GM21717 (cell line): ENCODE measurements at regions not wholly inside any gene's neighbourhood (a gene's known extent, or its start where the extent isn't known, plus 50 kb on each side); places are given as distances from the start of the nearest gene placed in this dataset.
"Not testable (repeated sequence)": the region's sequence is repeated elsewhere in the genome, so short reads cannot be mapped to it uniquely, and the experiment has no call there.

Source experiments
- ATAC-seq: cut with Tn5 transposase; IDR thresholded peaks from one replicate; pipeline ENCODE4 v1.9.1; 2021; ENCODE audit warnings: mild to moderate bottlenecking, moderate library complexity; ENCODE audit not compliant: unreplicated experiment

DNA sequence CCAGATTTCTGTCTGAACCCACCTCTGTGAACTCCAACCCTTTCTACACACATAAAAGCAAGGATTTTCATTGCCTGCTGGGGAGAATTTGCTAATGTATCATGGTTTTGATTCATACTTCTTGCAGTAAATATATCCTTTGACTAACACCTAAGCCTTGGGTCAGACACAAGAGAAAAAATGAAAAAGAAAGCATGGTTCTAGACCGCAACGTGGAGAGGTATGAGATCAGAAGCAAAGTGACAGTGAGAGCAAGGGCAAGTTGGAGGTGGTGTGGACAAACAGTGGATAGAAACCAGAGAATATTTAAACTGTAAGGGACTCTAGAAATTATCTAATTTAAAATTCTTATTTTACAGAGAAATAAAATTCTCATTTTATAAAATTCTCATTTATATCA is 212.9 kb upstream of the SEMA6A start:
- no peak for ATAC-seq

GRCh38 chr5:116785106-116785505 is 210.5 kb upstream of the SEMA6A start:
- no peak for ATAC-seq

- ATAC-seq, result no peak
Observed at GRCh38 chr5:116779846-116780245, 205.2 kb upstream of the SEMA6A start.

DNA sequence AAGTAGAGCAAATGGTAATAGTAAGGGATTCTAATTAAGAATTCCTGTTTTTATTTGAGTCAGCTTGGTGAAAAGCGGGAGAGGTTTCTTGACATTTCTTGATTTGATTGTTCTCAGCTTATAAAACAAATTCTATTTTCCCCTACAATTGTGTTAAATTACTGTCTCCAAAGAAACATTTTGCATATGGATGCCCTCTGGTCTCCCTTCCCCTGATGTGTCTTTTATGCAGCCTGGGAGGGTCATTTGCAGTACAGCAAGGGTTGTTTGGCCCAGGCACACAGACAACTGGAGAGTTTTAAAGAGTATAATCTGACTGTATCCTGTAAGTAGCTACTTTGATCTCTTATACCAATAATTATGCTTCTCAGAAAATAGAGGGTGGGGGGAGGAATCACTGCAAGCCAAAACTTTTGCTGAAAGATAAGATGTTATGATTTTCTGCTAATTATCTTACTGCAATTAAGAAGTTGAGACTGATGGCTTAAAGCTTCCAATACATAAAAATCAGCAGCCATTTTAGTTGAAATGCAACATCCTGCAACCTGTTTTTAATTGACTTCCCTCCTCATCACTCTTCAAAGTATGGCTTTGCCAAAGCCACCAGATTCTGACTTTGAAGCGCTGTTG is 204.1 kb upstream of the SEMA6A start:
- no peak for ATAC-seq

- ATAC-seq, result no peak
Observed at GRCh38 chr5:116778032-116778431, 203.4 kb upstream of the SEMA6A start.

DNA sequence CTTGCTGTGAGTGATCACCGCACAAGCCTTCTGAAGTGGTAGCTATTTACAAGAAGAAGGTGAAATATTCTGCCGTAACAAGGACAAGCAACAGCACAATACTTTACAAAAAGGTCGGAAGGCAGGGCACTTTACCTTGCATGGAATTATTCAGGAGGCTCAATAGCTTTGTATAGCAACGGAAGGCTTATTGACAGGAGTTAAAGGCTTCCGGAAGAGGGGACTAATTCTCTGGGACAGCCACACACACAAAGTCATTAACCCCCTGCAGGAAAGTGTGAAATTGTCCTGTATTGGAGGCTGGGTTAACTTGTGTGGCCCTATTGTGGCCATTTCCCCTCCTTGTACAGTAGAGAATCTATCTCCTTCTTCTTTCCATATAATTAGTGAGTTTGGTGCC is 199.3 kb upstream of the SEMA6A start:
- no peak for ATAC-seq

- ATAC-seq, result no peak
Observed at GRCh38 chr5:116772806-116773205, 198.2 kb upstream of the SEMA6A start.

DNA sequence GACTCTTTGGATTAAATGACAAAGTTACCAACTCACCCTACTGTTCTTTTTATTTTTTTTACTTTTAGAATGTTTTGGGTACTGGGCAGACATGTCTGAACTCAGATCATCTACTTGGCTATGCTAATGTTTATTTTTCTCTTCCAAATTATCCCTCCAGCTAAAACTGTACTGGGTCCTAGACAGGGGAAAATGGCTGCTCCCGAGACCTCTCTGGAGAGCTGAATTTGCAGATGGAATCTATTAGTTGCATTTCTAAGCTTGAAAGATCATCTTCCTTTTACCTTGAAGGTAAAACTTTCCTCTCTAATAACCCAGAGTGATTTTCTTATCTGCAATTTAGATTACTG is 197.5 kb upstream of the SEMA6A start:
- ATAC-seq, result no peak

- ATAC-seq, result no peak
Observed at GRCh38 chr5:116771466-116772151, 197.0 kb upstream of the SEMA6A start.

DNA sequence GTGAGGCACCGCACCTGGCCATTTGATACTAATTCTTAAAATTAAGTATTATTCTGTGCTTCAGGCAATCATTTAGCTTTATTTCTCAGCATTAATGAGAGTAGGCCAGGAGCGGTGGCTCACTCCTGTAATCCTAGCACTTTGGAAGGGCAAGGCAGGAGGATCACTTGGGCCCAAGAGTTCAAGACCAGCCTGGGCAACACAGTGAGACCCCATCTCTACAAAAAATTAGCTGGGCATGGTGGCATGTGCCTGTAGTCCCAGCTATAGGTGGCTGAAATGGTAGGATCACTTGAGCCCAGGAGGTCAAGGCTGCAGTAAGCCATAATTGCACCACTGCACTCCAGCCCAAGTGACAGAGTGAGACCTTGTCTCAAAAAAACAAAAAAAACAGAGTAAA is 195.3 kb upstream of the SEMA6A start:
- ATAC-seq, result not testable (repeated sequence)

DNA sequence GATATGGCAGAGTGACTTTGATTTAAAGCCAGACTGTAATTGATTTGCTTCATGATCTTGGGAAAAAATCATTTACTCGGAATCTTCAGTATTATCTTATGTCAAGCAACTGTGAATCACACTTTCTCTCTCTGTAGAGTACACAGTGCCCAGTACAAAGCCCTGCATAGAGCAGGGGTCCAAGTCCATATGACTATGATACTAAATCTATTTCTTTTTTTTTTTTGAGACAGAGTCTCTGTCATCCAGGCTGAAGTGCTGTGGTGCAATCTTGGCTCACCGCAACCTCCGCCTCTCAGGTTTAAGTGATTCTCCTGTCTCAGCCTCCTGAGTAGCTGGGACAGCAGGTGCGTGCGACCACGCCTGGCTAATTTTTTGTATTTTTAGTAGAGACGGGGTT is 194.8 kb upstream of the SEMA6A start:
- ATAC-seq, result no peak

- ATAC-seq, result peak; percentile 56
Observed at GRCh38 chr5:116766470-116766947, 191.9 kb upstream of the SEMA6A start.

DNA sequence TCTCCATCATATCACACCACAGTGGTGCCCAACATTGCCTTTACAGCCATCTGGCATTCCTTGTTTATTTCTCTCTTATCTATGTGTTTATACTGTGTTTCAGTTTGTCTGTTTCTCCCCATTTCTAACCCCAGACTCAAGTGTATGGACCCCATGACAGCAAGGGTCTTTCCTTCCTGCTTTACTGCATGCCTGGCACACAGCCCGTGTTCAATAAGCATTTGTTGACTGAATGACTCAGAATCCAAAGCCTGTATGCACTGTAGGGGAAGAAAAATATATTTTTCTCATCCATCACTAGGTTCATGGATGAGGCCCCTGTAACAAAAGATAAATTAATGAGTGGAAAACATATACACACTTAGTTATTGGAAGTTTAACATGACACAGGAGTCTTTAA is 190.8 kb upstream of the SEMA6A start:
- no peak for ATAC-seq

GRCh38 chr5:116764941-116765340 is 190.3 kb upstream of the SEMA6A start:
- ATAC-seq, result no peak

DNA sequence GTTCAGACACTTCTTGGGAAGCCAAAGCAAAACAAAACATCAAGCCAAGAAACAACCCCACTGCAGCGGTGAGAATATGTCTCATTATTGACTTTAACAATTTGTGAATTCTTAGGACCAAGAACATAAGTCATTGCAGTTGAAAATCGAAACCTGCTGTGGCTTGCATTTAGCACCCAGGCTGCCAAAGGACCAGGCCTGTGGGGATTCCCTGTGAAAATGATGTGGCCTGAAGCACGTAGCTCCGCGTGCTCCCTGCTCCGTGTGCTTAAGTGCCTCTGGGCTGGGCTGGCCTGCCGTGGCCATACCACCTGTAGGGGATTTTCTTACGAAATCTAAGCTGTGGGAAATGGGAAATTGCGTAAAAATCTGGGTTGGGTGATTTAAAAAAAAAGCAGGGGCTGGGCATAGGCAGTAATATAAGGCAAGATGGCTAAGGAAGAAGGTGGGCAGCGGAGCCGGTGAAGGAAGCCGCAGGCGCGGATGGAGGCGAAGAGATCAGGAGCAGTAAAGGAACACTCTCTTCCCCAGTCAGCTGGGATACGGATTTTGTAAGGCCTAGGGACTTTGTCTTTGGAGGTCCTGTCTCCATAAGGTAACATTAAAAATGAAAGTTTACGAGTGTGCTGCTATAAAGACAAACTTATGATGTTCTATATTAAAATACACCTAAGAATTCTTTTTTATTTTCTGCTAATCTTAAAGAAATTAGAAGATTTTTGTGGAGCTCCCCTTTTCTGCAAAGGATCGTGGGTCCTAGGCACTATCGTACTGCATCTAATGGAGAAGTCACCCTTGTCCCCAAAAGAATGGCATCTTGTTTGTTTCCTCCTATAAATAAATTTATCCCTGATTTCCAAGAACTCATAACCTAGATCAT is 189.6 kb upstream of the SEMA6A start:
- peak; percentile 86 for ATAC-seq

DNA sequence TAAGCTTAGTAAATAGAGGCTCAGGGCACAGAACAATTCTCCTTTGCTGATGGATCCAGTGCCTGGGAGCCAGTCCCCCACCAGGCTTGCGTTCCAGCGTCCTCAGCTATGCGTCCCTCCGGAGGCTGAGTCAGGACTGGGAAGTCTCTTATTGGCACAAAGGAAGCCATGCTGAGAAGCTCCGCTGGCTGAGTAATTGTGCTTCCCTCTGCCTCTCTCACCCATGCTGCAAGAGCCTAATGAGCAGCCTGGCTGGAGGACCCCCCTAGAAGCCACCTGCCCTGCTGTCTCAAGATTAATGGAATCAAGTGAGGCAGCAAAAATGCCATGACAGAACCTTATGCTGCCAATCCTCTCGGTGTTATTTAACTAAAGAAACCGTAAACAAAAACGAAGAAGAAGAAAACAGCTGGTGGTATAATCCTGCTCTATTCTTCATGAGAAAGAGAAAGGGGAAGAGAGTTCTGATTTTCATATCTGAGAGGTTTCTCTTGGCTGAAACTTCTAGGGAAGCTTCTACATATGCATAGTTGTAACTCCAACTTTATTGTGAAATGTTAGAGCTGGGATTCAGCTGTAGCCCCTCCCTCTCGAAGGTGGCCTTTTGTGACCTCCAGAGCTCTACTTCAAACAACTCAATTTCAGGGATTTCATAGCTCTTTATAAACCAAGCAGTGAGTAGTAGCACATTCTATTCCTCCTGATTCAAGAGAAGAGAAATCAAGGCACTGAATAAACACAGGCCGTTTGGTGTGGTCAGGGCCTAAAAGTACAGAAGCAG is 185.4 kb upstream of the SEMA6A start:
- ATAC-seq, result no peak

DNA sequence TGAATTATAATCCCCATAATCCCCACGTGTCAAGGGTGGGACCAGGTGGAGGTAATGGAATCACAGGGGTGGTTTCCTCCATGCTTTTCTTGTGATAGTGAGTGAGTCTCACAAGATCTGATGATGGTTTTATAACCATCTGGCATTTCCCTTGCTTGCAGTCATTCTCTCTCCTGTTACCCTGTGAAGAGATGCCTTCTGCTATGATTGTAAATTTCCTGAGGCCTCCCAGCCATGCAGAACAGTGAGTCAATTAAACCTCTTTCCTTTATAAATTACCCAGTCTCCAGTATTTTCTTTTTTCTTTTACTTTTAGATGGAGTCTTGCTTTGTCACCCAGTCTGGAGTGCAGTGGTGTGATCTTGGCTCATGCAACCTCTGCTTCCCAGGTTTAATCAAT is 182.7 kb upstream of the SEMA6A start:
- no peak for ATAC-seq

GRCh38 chr5:116756531-116756930 is 181.9 kb upstream of the SEMA6A start:
- ATAC-seq, result no peak

DNA sequence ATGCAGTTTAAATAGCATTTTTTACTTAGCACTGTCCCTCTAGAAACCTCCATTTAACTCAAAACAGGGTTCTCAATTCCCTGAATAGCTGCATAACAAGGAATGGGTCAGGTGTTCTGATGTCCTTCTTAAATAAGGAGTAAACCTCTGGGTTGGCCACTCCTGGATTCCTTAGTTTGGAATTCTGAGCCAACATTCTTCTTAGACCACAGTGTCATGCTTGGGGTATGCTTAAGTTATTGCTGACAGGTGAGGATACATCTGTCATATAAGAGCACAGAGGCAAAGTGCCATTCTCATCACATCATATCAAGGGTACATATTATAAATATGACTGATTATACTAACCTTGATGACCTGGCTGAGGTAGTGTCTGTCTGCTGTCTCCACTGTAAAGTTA is 179.9 kb upstream of the SEMA6A start:
- no peak for ATAC-seq

- ATAC-seq, result no peak
Observed at GRCh38 chr5:116751684-116752083, 177.1 kb upstream of the SEMA6A start.
